Daoy (cell line): ENCODE measurements at regions not wholly inside any gene's neighbourhood (a gene's known extent, or its start where the extent isn't known, plus 50 kb on each side); places are given as distances from the start of the nearest gene placed in this dataset.

Source experiments
- DNase-seq: peaks from one replicate; pipeline ENCODE4 v3.0.0-alpha.2; 2015; ENCODE audit warnings: low read depth

- no peak for DNase-seq
These were observed 137.3 kb downstream of the TWIST2 start for GRCh38 chr2:238985041-238985729.

GRCh38 chr2:238985931-238986446 lies 138.1 kb downstream of the TWIST2 start:
- DNase-seq, result no peak

DNA sequence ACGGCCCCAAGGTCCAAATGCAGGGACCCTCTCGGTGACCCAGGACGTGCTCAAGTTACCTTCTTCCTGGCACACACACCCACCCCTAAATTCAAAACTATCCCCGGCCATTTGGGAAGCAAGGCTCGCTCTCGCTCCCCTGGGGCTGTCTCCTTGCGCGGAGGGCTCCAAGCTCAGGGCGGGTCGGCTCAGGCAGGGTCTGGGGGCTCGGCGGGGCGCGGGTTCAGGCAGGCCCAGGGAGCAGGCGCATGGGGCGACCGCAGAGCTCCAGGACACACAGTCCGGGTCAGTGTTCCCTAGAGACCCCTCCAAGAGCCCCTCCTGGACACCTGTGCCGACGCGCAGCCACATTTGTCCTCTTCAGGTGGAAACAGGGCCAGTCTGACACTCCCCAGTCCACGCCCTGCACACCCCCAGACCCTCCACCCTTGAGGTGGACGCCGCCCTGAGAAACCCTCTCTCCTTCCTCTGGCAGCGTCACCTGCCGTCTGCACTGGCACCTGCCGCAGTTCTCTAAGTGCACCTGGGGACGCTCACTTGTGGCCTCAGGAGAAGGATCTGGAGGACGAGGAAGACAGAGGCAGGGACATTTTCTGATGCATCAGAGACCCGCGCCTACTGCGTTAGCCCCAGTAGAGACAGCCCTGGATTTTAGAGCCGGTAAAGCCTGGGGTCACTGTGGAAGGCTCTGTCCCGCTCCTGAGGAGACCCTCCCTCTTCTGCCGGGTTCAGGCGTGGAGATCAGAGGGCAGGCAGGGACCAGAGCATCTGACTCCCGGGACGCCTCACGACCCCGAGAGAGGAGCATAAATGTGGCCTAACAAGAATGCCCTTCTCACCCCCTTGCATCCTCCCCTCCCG lies 138.8 kb downstream of the TWIST2 start:
- no peak for DNase-seq

DNA sequence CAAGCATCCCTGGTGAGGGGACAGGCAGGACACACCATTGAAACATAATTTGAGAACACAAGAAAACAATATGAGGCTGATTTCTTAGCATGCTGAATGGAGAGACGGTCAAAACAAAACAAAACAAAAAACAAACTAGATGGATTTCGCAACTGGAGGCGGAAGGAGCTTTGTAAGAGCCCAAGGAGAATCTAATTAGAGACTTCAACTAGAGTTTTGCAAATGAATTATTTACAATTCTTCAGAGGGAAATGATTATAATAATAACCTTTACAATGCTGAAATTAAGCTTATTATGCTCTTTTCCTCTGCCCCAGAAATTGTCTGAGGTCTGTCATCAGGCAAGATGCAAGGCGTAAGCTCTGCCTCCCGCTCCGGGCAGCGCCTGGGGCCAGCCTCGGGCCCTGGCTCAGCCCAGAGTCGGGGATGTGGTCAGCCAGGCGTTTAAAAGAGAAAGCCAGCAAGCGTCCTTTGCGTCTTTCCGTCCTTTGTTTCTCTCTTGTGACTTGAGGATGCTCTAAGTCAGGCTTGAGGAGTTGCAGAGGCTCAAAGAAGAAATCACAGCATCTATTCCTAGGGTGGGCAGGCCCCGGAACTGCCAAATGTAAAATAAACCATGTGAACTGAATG lies 139.6 kb downstream of the TWIST2 start:
- no peak for DNase-seq

- DNase-seq, result no peak
These were observed 140.2 kb downstream of the TWIST2 start for GRCh38 chr2:238988105-238988504.

- no peak for DNase-seq
These were observed 140.9 kb downstream of the TWIST2 start for GRCh38 chr2:238988752-238989151.

DNA sequence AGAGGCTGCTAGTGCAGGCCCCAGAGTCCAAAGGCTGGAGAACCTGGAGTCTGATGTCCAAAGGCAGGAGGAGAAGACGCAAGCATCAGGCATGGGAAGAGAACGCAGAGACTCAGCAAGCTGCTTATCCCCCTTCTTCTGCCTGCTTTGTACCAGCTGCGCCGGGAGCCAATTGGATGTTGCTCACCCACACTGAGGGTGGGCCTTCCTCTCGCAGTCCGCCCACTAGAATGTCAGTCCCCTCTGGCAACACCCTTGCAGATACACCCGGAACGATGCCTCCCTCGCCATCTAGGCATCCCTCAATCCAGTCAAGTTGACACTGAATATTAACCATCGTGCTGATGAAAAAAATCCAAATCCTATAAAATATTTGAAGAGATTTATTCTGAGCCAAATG lies 141.6 kb downstream of the TWIST2 start:
- no peak for DNase-seq

- no peak for DNase-seq
These were observed 146.5 kb downstream of the TWIST2 start for GRCh38 chr2:238994432-238994831.

- no peak for DNase-seq
These were observed 147.0 kb downstream of the TWIST2 start for GRCh38 chr2:238994876-238995275.

- DNase-seq, result no peak
These were observed 147.7 kb downstream of the TWIST2 start for GRCh38 chr2:238995634-238996033.

DNA sequence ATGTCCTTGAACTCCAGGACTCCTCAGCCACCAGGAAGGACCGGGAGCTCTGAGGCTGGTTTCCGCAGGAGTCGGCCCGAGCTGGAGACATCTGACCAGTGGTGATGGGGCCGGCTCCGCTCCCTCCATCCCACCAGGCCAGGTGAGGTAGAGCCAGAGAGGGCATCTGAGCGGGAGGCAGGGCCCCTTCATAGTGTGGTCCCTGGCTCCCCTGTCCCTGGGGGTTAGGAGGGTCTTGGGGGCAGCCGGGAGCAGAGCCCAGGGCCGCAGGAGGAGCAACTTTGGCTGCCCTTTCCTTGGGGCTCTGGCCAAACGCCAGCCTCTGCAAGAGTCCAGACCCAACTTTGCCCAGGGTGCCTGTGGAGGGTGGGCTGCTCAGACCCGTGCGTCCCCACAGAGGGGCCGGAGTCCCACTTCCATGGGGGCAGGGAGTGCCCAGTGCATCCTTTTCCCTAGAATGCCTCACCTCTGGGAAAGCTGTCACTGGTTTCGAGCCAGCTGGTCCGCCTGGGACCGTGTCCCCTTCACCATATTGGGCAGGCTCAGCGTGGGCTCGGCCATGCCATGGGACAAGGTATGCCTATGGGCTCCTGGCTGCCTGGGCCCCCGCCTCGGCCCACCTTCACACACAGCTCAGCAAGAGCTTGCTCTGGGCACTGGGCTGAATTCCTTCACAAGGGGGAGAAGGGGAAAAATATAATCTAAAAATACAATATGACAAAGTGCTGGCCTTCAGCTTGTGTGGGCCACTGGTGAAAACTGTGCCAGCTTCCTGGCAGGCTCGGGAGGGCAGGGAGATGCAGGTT lies 148.6 kb downstream of the TWIST2 start:
- no peak for DNase-seq

- DNase-seq, result no peak
These were observed 149.2 kb downstream of the TWIST2 start for GRCh38 chr2:238997137-238997390.

DNA sequence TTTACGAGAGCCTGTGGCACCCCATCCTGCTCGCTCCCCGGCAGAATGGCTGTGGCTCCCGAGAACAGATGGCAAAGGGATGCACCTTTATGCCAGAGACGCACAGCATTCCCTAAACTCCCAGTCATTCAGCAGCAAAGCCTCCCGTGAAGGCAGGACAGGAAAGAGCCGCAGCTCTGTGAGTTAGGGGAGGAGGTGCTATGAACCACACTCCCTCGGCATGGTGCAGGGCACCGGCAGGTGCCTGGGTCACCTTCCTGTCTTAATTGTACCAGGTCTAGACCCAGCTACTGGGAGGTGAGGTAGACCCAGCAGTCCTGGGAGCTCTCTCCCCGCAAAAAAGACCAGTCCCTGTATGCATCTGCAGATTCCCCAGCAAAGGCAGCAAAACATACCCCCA lies 149.8 kb downstream of the TWIST2 start:
- no peak for DNase-seq
